Ascending aorta (tissue), 2 donors: ENCODE measurements at regions not wholly inside any gene's neighbourhood (a gene's known extent, or its start where the extent isn't known, plus 50 kb on each side); places are given as distances from the start of the nearest gene placed in this dataset.

Experiments used
- DNase-seq, 2 donors: peaks; one replicate each; pipeline ENCODE4 v3.0.0-alpha.2; 2019; ENCODE audit warnings: low spot score in 2 of 2
- H3K27ac ChIP-seq, 2 donors: fragments of 200-600 bp; sonication (generic); one replicate each; pipeline ENCODE4 v1.5.1; 2016 to 2017; ENCODE audit warnings: mild to moderate bottlenecking in 1 of 2
- H3K27me3 ChIP-seq: fragments of 200-600 bp; sonication (generic); one replicate; pipeline ENCODE4 v1.5.1; 2017
- H3K36me3 ChIP-seq, 2 donors: fragments of 200-600 bp; sonication (generic); one replicate each; pipeline ENCODE4 v1.5.1; 2016
- H3K4me1 ChIP-seq, 2 donors: fragments of 200-600 bp; sonication (generic); one replicate each; pipeline ENCODE4 v1.5.1; 2016 to 2017; ENCODE audit warnings: mild to moderate bottlenecking in 1 of 2
- H3K4me3 ChIP-seq, 2 donors: fragments of 200-600 bp; sonication (generic); one replicate each; pipeline ENCODE4 v1.5.1; 2016 to 2017; ENCODE audit warnings: mild to moderate bottlenecking in 1 of 2
- H3K9me3 ChIP-seq, 2 donors: fragments of 200-600 bp; sonication (generic); one replicate each; pipeline ENCODE4 v1.5.1; 2016
- intact Hi-C: fragments of 100-400 bp; cut with DNase I; formaldehyde crosslinking; loops from one replicate; pipeline ENCODE4 v1.15.1; 2023
- TF ChIP-seq, protein P1 (sequence below), 3 experiments: fragments of 200-600 bp in 2 of 3; fragments of 450-650 bp in 1 of 3; sonication (generic) in 2 of 3; IDR thresholded peaks; one replicate each; pipeline ENCODE4 v1.5.1; 2016 to 2019; ENCODE audit warnings: antibody characterized with exemption in 3 of 3, mild to moderate bottlenecking in 1 of 3, moderate library complexity in 1 of 3

DNA sequence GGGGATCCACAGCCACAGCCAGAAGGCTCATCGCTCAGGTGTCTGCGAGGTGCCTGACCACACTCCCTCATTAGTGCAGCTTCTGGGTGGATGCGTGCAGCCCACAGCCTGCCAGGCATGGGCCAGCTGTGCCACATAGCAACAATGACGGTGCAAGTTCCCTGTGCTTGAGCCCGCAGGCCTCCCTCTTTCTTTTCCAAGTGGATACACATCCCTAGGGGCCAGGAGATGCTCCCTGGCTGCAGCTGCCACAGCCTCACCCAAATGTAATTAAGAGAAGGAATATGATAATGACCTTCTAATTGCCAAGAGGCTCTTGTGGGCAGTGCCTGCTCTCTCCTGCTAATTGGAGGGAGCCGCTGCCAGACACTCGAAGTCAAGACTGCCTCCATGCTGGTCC is 116.0 kb upstream of the PPP1R26 start:
- Histone ChIP-seq H3K4me1 (no peaks in the 10 kb centered on the region), H3K27me3 (no peaks in the 10 kb centered on the region), H3K36me3 (no peaks in the 10 kb centered on the region), H3K9me3 (no peaks in the 10 kb centered on the region), H3K4me3 (no peak overlapping the region), H3K27ac (no peak overlapping the region)
- intact Hi-C loops = no loop called here
- TF ChIP-seq, protein P1, sequence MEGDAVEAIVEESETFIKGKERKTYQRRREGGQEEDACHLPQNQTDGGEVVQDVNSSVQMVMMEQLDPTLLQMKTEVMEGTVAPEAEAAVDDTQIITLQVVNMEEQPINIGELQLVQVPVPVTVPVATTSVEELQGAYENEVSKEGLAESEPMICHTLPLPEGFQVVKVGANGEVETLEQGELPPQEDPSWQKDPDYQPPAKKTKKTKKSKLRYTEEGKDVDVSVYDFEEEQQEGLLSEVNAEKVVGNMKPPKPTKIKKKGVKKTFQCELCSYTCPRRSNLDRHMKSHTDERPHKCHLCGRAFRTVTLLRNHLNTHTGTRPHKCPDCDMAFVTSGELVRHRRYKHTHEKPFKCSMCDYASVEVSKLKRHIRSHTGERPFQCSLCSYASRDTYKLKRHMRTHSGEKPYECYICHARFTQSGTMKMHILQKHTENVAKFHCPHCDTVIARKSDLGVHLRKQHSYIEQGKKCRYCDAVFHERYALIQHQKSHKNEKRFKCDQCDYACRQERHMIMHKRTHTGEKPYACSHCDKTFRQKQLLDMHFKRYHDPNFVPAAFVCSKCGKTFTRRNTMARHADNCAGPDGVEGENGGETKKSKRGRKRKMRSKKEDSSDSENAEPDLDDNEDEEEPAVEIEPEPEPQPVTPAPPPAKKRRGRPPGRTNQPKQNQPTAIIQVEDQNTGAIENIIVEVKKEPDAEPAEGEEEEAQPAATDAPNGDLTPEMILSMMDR (IDR thresholded peaks at IDR 0.05) = no peak
- no peak for DNase-seq

DNA sequence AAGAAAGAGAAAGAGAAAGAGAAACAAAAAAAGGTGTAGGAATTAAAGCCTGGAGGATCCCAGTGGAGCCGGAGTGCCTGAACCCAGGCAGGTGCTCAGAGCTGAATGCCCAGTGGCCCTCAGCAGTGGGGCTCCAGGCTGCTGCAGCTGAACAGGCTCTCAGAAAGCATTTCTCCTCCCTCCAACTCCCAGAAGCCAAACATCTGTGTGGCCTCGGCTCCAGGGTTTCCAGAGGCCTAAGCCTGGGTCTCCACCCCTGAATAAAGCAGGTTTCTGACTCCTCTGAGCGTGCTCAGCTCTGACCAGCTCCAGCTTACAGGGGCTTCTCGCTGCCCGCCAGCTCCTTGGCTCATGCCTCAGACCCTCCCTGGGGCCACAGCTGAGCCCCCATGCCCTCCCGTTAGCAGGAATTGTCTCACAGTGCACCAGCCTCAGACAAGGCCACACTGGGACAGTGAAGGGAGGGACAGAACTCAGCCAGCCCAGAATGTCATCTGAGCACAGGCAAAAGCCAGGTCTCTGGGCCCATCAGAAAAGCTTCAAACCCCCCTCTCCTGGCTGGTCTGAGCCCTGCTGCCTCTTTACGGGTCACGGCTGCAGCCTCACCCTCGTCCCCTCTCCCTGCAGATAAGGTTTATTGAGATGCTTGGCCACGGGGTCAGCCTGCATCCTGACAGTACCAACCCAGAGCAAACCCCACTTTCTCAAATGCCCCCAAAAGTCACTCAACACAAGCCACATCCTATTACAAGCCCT is 114.4 kb upstream of the PPP1R26 start:
- Histone ChIP-seq H3K4me3 (no peak overlapping the region), H3K9me3 (no peaks in the 10 kb centered on the region), H3K27me3 (no peaks in the 10 kb centered on the region), H3K4me1 (no peaks in the 10 kb centered on the region), H3K36me3 (no peaks in the 10 kb centered on the region), H3K27ac (no peak overlapping the region)
- intact Hi-C loops = no loop called here
- TF ChIP-seq, protein P1 (IDR thresholded peaks at IDR 0.05) = no peak
- DNase-seq = no peak

DNA sequence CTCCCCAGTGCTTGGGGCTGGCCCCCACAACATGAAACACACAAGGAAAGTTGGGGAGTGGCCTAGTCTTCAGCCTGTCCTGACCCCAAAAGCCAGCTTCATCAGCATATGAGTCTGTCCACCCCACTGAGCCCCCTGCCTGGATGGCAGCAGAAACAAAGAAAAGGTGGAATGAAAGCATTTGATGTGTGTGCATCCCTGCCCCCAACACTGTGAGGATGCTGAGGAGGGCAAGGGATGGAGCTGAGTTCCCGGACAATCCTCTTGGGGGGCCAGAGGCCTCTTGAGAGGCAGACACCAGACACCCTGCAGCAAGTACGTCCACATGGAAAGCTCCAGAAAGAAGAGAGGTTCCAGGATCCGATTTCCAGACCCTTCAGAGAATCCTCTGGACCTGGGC is 113.5 kb upstream of the PPP1R26 start:
- H3K27me3 ChIP-seq = no peaks in the 10 kb centered on the region
- no peak overlapping the region for H3K27ac ChIP-seq
- TF ChIP-seq, protein P1 (IDR thresholded peaks at IDR 0.05) = no peak
- no peak overlapping the region for H3K4me3 ChIP-seq
- no peak for DNase-seq
- no peaks in the 10 kb centered on the region for H3K9me3 ChIP-seq
- H3K36me3 ChIP-seq = no peaks in the 10 kb centered on the region
- H3K4me1 ChIP-seq = no peaks in the 10 kb centered on the region
- intact Hi-C loops = no loop called here

DNA sequence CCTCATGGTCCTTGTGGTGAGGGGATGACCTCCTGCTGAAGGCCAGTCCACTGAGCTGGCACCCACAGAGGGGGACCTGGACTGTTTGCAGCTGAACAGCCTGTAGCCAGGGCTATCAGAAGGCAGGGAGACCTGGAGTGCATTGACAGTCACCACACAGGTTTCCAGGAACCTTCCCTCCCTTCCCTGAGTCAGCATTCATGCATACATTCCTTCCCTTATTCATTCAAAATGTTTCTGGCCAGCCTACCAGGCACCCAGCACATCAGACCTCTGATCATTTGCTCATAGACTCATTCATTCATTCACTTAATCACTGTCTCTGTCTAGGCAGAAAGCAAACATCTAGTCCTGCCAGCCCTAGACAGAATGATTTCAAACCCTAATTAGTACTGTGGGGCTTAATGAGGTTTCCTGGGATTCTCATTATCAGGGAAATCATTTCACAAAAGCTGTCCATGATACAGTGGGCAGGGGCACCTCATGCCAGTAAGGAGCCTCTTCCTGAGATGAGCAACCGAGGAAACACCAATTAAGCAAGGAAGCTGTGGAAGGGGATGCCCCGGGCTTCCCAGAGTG is 110.1 kb upstream of the PPP1R26 start:
- H3K9me3 ChIP-seq = no peaks in the 10 kb centered on the region
- TF ChIP-seq, protein P1 (IDR thresholded peaks at IDR 0.05) = no peak
- no peaks in the 10 kb centered on the region for H3K4me1 ChIP-seq
- no peak overlapping the region for H3K27ac ChIP-seq
- intact Hi-C loops = no loop called here
- no peaks in the 10 kb centered on the region for H3K27me3 ChIP-seq
- no peak overlapping the region for H3K4me3 ChIP-seq
- DNase-seq = no peak
- no peaks in the 10 kb centered on the region for H3K36me3 ChIP-seq

DNA sequence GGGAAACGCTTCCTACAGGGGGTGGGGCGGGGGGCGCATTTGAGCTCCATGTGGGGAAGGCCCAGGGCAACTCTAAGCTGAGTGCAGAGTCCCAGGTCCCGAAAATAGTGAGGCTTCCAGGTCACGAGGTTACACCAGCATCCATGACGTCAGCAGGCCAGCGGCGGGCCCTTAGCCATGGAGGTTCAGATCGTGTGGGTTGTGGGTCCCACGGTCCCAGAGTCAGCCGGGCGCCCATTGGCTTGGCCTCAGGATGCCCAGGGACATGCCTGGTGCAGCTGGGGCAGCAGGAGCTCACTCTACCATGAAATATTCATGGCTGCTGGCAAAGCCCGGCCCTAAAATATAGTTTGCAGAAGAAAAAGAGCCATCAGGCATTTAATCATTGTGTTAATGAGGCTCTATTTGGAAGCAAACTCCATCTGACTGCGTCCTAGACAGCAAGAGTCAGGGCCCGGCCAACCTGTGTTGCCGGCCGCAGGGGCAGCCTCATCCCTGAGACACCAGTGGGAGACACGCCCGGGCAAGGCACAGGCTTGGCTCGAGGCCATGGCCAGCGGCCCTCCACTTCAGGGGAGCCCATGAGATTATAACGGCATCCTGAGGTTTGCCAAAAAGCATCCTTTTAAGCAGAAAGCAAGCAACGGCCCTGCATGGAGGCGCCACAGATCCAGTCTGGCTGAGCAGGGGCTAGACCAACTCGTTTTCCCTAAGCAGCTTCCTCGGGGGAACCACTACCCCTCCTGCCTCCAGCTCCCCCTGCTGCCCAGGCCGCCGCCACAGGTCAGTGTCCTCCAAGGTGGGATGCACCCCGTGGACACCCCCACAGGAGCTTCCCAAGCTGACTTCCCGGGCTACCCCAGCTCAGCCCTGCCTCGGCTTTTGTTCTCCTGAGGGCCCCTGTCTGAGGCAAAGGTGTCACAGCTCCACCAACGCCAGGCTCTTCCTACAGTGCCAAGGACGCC is 108.9 kb upstream of the PPP1R26 start:
- H3K4me1 ChIP-seq = no peaks in the 10 kb centered on the region
- no peak for DNase-seq
- H3K4me3 ChIP-seq = no peak overlapping the region
- TF ChIP-seq, protein P1 (IDR thresholded peaks at IDR 0.05) = no peak
- no peaks in the 10 kb centered on the region for H3K36me3 ChIP-seq
- intact Hi-C loops = no loop called here
- no peak overlapping the region for H3K27ac ChIP-seq
- H3K9me3 ChIP-seq = no peaks in the 10 kb centered on the region
- no peaks in the 10 kb centered on the region for H3K27me3 ChIP-seq
